ENCODE measurements at regions not wholly inside any gene's neighbourhood (a gene's known extent, or its start where the extent isn't known, plus 50 kb on each side); places are given as distances from the start of the nearest gene placed in this dataset.

- no peak for TF ChIP-seq ASH2L (IDR thresholded peaks at IDR 0.05; ENCODE audit: low read length)
- no peak for TF ChIP-seq JUND (IDR thresholded peaks at IDR 0.05; ENCODE audit: low read length)
- no peak for TF ChIP-seq HDAC6 (IDR thresholded peaks at IDR 0.05; ENCODE audit: low read depth, low read length)
These were observed 58.2 kb upstream of the RPH3AL start (continued) for GRCh38 chr17:410543-411401.

Measured in H1 (cell line).